ENCODE measurements at regions not wholly inside any gene's neighbourhood (a gene's known extent, or its start where the extent isn't known, plus 50 kb on each side); places are given as distances from the start of the nearest gene placed in this dataset.
A peak's percentile ranks its signal among the peaks of the same experiment; 100 is the strongest.

DNA sequence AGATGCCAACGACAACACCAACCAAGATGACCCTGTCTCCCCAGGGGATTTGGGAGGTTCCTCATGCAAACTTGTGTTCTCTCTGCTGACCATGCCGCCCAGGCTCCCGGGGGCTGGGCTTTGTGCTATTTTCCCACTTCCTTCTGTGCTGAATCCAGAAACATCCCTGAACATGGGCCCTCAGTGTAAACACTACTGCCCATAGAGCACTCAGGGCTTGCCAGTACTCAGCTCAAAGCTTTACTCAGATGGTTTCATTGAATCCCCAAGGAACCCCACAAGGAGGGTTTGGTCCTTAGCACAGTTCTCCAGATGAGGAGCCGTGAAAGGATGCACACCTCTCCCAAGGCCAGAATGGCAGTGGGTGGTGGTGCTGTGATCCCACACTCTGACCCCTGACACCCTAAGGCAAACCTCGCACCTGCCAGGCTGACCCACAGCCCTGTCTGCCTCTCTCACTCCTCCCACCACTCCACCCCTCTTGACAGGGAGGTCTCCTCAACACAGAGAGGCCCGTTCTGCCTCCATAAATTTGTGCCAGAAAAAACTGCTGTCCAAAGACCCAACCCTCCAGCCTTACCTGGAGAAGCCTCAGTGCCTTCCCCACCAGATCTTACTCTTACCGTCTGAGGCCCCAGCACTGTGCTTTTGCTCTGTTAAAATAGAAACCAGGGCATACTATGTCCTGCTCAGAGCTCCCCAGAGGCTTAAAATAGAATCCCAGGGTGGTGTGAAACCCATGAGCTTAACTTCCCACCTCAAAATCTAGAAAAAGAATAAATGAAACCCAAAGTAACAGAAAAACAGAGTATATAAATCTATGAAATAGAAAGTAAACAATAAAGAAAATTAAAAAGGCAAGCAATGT, 283.0 kb upstream of the CDH4 start:
- H3F3A ChIP-seq (ENCODE audit: insufficient read depth, low read length): no peaks in the 10 kb centered on the region; the same call in 1 of the 2 replicates
- H3K4me1 ChIP-seq (ENCODE audit: low read length): peaks cover 13% of the 10 kb centered on the region
- peak; percentile 64 for DNase-seq
- peak overlapping the region; percentile 64 for H3K4me2 ChIP-seq (ENCODE audit: low read depth, low read length)
- H3K79me2 ChIP-seq (ENCODE audit: low read length): no peaks in the 10 kb centered on the region
- H3K4me3 ChIP-seq (ENCODE audit: low read length): no peak overlapping the region
- peak overlapping the region; percentile 29 for H2AFZ ChIP-seq (ENCODE audit: low read length)
- H3K9me2 ChIP-seq (replicated peaks; ENCODE audit: insufficient read depth, low read length): no peaks in the 10 kb centered on the region
- H3K27ac ChIP-seq (ENCODE audit: low read length): peak overlapping the region; percentile 14; the same call in 1 of the 2 replicates
- H3K9me3 ChIP-seq (replicated peaks; ENCODE audit: insufficient read depth, low read length): no peaks in the 10 kb centered on the region
- no peaks in the 10 kb centered on the region for H3K36me3 ChIP-seq (replicated peaks; ENCODE audit: insufficient read depth, low read length)
- no peak for TF ChIP-seq EZH2 (optimal IDR thresholded peaks at IDR 0.05; ENCODE audit: low read depth, low read length)
- TF ChIP-seq CTCF (IDR thresholded peaks at IDR 0.05; ENCODE audit: low read length): no peak
- no peak for TF ChIP-seq EZH2phosphoT487 (IDR thresholded peaks at IDR 0.05; ENCODE audit: low read length)
- H3K9ac ChIP-seq (ENCODE audit: low read length): no peak overlapping the region
- 0 out of 2 replicates have a peak, but pooled peaks cover 5% of the 10 kb centered on the region for H3K27me3 ChIP-seq (replicated peaks; ENCODE audit: insufficient read depth, low read length)
- no peaks in the 10 kb centered on the region for H4K20me1 ChIP-seq (ENCODE audit: insufficient read depth, low read length)

GRCh38 chr20:60970601-60971000, 281.5 kb upstream of the CDH4 start:
- H3K79me2 ChIP-seq (ENCODE audit: low read length): no peaks in the 10 kb centered on the region
- H3K9me3 ChIP-seq (replicated peaks; ENCODE audit: insufficient read depth, low read length): no peaks in the 10 kb centered on the region
- H3K4me2 ChIP-seq (ENCODE audit: low read depth, low read length): no peak overlapping the region
- H3K36me3 ChIP-seq (replicated peaks; ENCODE audit: insufficient read depth, low read length): no peaks in the 10 kb centered on the region
- H3F3A ChIP-seq (ENCODE audit: insufficient read depth, low read length): no peaks in the 10 kb centered on the region; the same call in 1 of the 2 replicates
- no peak overlapping the region for H3K27ac ChIP-seq (ENCODE audit: low read length)
- TF ChIP-seq EZH2 (optimal IDR thresholded peaks at IDR 0.05; ENCODE audit: low read depth, low read length): no peak
- no peak for TF ChIP-seq EZH2phosphoT487 (IDR thresholded peaks at IDR 0.05; ENCODE audit: low read length)
- no peak for TF ChIP-seq CTCF (IDR thresholded peaks at IDR 0.05; ENCODE audit: low read length)
- no peak overlapping the region for H2AFZ ChIP-seq (ENCODE audit: low read length)
- H3K4me3 ChIP-seq (ENCODE audit: low read length): no peak overlapping the region
- peaks cover 13% of the 10 kb centered on the region for H3K4me1 ChIP-seq (ENCODE audit: low read length)
- H3K9ac ChIP-seq (ENCODE audit: low read length): no peak overlapping the region
- H3K27me3 ChIP-seq (replicated peaks; ENCODE audit: insufficient read depth, low read length): 0 out of 2 replicates have a peak, but pooled peaks cover 5% of the 10 kb centered on the region
- H4K20me1 ChIP-seq (ENCODE audit: insufficient read depth, low read length): no peaks in the 10 kb centered on the region
- DNase-seq: no peak
- H3K9me2 ChIP-seq (replicated peaks; ENCODE audit: insufficient read depth, low read length): no peaks in the 10 kb centered on the region

DNA sequence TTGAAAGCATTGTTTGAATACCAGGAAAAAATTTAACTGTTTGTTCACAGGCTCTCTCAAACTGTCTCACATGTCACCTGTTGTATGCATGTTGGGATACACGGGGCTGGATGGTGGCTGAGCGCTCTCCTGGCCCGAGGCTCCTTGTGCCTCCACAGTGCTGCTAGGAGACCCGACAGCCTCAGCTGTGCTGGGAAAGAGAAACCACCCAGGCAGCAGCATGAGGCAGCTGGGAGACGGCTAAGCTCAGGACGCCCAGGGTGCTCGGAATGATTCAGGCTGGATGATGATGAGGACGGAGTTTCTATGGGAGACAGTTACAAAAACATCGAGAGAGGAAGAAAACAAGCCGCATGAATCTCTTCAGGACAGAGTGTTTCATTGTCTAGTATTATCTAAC, 278.0 kb upstream of the CDH4 start:
- no peak overlapping the region for H3K9ac ChIP-seq (ENCODE audit: low read length)
- H3K9me3 ChIP-seq (replicated peaks; ENCODE audit: insufficient read depth, low read length): no peaks in the 10 kb centered on the region
- H3K79me2 ChIP-seq (ENCODE audit: low read length): no peaks in the 10 kb centered on the region
- no peaks in the 10 kb centered on the region for H4K20me1 ChIP-seq (ENCODE audit: insufficient read depth, low read length)
- no peak overlapping the region for H2AFZ ChIP-seq (ENCODE audit: low read length)
- H3K27me3 ChIP-seq (replicated peaks; ENCODE audit: insufficient read depth, low read length): peaks cover 5% of the 10 kb centered on the region; the same call in 1 of the 2 replicates
- no peaks in the 10 kb centered on the region; the same call in 1 of the 2 replicates for H3F3A ChIP-seq (ENCODE audit: insufficient read depth, low read length)
- no peaks in the 10 kb centered on the region for H3K36me3 ChIP-seq (replicated peaks; ENCODE audit: insufficient read depth, low read length)
- no peak overlapping the region for H3K27ac ChIP-seq (ENCODE audit: low read length)
- no peak overlapping the region for H3K4me3 ChIP-seq (ENCODE audit: low read length)
- no peak for TF ChIP-seq EZH2 (optimal IDR thresholded peaks at IDR 0.05; ENCODE audit: low read depth, low read length)
- no peak for TF ChIP-seq EZH2phosphoT487 (IDR thresholded peaks at IDR 0.05; ENCODE audit: low read length)
- no peak for TF ChIP-seq CTCF (IDR thresholded peaks at IDR 0.05; ENCODE audit: low read length)
- no peaks in the 10 kb centered on the region for H3K9me2 ChIP-seq (replicated peaks; ENCODE audit: insufficient read depth, low read length)
- DNase-seq: no peak
- H3K4me2 ChIP-seq (ENCODE audit: low read depth, low read length): no peak overlapping the region
- peaks cover 10% of the 10 kb centered on the region for H3K4me1 ChIP-seq (ENCODE audit: low read length)
